GM13976 (cell line): ENCODE measurements at regions not wholly inside any gene's neighbourhood (a gene's known extent, or its start where the extent isn't known, plus 50 kb on each side); places are given as distances from the start of the nearest gene placed in this dataset.

Source experiments
- DNase-seq: peaks from one replicate; pipeline ENCODE4 v3.0.0; 2012; ENCODE audit warnings: low spot score
- in situ Hi-C: fragments of 300-500 bp; cut with MboI; formaldehyde crosslinking; loops from one replicate; pipeline ENCODE4 v1.12.0; 2022; ENCODE audit warnings: low sequenced_read_pairs, mixed read lengths, inconsistent platforms; ENCODE audit not compliant: unreplicated experiment
- TF ChIP-seq, protein P1 (sequence below): IDR thresholded peaks from 2 replicates; pipeline ENCODE4 v1.5.1; 2012; ENCODE audit warnings: borderline replicate concordance, mild to moderate bottlenecking; ENCODE audit not compliant: insufficient read depth; ENCODE audit errors: extremely low read depth, missing control alignments, control extremely low read depth

DNA sequence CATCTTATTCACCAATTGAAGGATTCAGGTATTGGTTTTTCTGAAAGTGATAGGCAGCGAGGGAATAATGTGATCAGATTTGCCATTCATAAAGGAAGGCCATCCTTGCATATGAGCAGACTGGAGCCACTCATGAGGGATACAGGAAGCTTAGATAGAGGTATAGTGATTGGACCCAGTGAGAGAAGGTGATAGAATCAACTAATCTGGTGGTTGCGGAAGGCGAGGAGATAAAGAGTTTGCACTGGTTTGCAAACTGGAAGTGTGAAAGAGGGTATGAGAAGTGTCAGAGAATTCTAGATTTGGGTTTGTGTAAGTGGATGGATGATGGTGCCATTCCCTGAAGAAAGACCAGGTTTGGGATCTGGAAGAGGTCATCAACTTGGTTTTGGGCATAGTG is 57.3 kb upstream of the RASGEF1B start:
- DNase-seq: no peak
- in situ Hi-C loops: no loop called here
- TF ChIP-seq, protein P1, sequence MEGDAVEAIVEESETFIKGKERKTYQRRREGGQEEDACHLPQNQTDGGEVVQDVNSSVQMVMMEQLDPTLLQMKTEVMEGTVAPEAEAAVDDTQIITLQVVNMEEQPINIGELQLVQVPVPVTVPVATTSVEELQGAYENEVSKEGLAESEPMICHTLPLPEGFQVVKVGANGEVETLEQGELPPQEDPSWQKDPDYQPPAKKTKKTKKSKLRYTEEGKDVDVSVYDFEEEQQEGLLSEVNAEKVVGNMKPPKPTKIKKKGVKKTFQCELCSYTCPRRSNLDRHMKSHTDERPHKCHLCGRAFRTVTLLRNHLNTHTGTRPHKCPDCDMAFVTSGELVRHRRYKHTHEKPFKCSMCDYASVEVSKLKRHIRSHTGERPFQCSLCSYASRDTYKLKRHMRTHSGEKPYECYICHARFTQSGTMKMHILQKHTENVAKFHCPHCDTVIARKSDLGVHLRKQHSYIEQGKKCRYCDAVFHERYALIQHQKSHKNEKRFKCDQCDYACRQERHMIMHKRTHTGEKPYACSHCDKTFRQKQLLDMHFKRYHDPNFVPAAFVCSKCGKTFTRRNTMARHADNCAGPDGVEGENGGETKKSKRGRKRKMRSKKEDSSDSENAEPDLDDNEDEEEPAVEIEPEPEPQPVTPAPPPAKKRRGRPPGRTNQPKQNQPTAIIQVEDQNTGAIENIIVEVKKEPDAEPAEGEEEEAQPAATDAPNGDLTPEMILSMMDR: no peak

DNA sequence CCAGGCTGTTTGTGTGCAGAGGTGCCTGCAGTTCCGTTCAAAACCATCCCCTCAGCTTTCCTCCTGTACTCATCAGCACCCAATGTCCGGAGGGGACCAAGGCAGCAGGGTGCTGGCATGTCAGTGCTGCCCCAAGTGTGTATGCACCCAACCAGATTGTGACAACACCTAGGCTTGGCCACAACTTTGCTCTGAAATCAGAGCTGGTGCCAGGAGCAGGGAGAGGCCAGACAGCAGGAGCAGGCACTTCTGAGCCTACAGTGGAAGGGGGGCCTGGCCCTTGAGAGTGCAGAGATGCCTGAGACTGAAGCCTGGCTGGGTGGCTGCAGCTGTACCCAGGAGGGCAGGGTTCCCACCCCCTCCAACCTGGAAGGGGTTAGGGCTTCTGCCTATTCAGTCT is 56.5 kb upstream of the RASGEF1B start:
- DNase-seq: no peak
- in situ Hi-C loops: no loop called here
- TF ChIP-seq, protein P1: no peak

DNA sequence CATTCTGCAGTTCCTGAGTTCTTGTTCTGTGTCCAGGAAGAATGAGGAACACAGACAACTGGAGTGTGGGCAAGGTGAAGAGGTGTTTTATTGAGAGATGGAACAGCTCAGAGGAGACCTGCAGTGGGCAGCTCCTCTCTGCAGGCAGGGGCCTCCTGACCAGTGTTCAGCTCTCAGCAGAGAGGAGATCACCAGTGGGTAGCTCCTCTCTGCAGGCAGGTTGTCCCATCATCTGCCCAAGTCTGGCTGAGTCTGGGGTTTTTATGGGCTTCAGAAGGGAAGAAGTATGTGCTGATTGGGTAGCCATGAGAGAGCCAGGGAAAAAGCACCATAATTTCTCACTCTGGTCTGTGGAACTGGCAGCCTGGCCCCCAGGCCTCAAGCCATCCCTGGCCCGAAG is 56.0 kb upstream of the RASGEF1B start:
- in situ Hi-C loops: no loop called here
- TF ChIP-seq, protein P1: no peak
- no peak for DNase-seq

DNA sequence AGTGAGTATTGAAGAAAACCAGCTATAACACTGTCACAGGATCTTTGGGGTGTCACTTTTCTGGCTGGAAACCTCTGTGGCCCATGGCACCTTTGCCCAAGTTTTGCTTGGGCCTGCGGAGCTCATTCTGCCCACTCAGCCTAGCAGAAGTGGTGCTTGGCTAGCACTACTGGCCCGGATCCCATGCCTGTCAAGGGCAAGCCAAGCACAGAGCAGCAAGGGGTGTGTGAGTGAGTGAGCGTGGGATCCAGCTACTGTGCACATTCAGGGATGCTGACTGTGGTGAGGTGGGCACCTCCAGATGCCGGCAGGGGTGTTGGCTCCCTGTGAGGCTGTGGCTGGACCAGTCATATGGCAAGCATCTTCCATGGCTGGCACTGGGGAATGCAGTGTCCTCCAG is 55.4 kb upstream of the RASGEF1B start:
- TF ChIP-seq, protein P1: no peak
- no peak for DNase-seq
- in situ Hi-C loops: no loop called here

DNA sequence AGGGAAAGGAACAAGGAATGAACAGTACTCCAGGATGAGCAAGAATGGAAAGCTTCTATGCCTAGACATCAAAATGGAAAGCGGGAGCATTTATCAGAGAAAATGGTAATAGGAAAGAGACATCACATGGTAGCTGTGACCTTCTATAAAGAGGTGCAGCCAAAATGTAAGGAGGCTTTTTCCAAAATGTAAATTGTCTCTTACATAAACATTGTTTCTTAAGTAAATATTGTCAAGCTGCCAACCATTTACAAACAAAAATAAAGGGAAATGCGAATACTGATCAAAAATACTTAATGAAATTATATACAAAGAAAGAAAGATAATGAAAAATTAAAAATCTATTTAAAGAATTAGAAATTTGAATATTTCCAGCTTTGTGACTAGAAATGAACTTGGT is 55.0 kb upstream of the RASGEF1B start:
- in situ Hi-C loops: no loop called here
- no peak for DNase-seq
- TF ChIP-seq, protein P1: no peak

DNA sequence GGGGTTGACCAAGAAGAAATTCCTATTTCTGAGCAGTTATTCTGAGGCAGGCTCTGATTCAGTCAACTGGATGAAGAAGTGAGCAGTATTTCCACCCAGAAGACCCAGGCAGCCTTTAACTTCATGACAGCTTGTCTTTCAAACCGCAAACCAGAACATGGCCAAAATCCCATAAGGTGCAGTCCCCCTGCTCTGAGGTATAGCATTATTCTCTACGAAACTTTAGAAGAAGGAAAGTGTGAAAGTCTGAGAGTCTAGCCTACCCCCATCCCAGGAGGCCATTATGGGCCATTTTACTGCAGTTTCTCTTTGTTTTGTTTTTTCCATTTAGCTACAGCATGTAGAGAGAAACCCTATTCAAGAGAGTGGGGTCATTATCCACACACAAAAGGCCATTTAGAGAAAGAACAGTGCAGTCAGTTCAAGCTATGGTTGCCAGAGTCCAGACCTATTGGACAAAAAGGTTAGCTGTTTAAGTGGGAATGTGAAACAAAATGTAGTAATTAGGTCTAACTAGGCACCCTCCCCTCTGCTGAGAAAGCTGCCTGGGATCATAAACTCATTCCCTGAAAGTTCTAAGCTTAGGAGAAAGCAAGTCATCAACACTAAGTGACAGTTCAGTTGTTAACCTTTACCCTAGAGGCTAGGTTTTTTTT is 52.1 kb upstream of the RASGEF1B start:
- DNase-seq: peak; percentile 3
- in situ Hi-C loops: no loop called here
- TF ChIP-seq, protein P1: no peak

DNA sequence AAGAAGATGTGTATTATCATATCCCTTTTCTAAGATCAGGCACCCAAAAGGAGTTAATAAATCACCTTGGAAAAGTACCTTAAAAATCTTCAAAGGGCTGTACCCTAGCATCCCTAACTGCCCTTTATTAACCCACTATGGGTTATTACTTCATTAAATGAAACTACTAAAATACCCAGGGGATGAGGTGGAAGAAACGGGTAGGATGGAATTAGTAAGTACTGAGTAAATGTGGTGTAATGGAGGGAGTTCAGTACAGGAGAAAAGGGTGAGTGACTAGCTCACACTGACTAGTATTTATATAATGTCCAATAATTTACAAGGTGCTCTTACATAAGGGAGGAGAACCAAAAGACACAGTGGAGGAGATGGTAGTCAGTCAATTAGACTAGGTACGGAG is 51.0 kb upstream of the RASGEF1B start:
- DNase-seq: no peak
- in situ Hi-C loops: no loop called here
- TF ChIP-seq, protein P1: no peak
